ENCODE measurements at regions not wholly inside any gene's neighbourhood (a gene's known extent, or its start where the extent isn't known, plus 50 kb on each side); places are given as distances from the start of the nearest gene placed in this dataset.

- Histone ChIP-seq H3K27me3 (ENCODE audit: control insufficient read depth in 2 of 2, insufficient read depth in 2 of 2, low read length in 2 of 2) (no peaks in the 10 kb centered on the region), H3K36me3 (ENCODE audit: control insufficient read depth in 2 of 3, insufficient read depth in 3 of 3, low read length in 3 of 3) (no peaks in the 10 kb centered on the region), H3K9me3 (ENCODE audit: control insufficient read depth in 2 of 3, low read length in 3 of 3) (no peaks in the 10 kb centered on the region), H3K27ac (ENCODE audit: low read depth, low read length) (no peak overlapping the region), H3K4me1 (ENCODE audit: control insufficient read depth in 2 of 2, insufficient read depth in 2 of 2, low read length in 2 of 2) (no peaks in the 10 kb centered on the region), H3K4me3 (ENCODE audit: low read length) (no peak overlapping the region)
- peaks cover 0 to 13% (median 0%) of the 10 kb centered on the region in 7 donors for H3K4me1 Mint-ChIP-seq
- peaks cover 0 to 6% (median 0%) of the 10 kb centered on the region in 11 donors for H3K9me3 Mint-ChIP-seq
- ChIA-PET CTCF (no interaction called here), POLR2A (no interaction called here)
- intact Hi-C loops (cut with micrococcal nuclease) = no loop called here
- no peak for ATAC-seq
- H3K27me3 Mint-ChIP-seq = peaks cover 0 to 7% (median 0%) of the 10 kb centered on the region in 5 donors
- no peak overlapping the region for H3K4me3 Mint-ChIP-seq
- no peaks in the 10 kb centered on the region for H3K36me3 Mint-ChIP-seq
- no peak for DNase-seq
- H3K27ac Mint-ChIP-seq = no peak overlapping the region
Observed at GRCh38 chr17:65477600-65477999, 83.8 kb downstream of the AXIN2 start.

GRCh38 chr17:65474660-65475059 is 86.8 kb downstream of the AXIN2 start:
- no peaks in the 10 kb centered on the region for H3K36me3 ChIP-seq (ENCODE audit: control insufficient read depth in 2 of 3, insufficient read depth in 3 of 3, low read length in 3 of 3)
- no peak overlapping the region for H3K4me3 Mint-ChIP-seq
- H3K27ac Mint-ChIP-seq = no peak overlapping the region
- intact Hi-C loops (cut with micrococcal nuclease) = no loop called here
- no peak for DNase-seq
- H3K4me1 ChIP-seq (ENCODE audit: control insufficient read depth in 2 of 2, insufficient read depth in 2 of 2, low read length in 2 of 2) = no peaks in the 10 kb centered on the region
- H3K9me3 ChIP-seq (ENCODE audit: control insufficient read depth in 2 of 3, low read length in 3 of 3) = no peaks in the 10 kb centered on the region
- H3K27ac ChIP-seq (ENCODE audit: low read depth, low read length) = no peak overlapping the region
- H3K27me3 Mint-ChIP-seq = peaks cover 0 to 12% (median 0%) of the 10 kb centered on the region in 5 donors
- ChIA-PET POLR2A (no interaction called here), CTCF (no interaction called here)
- no peaks in the 10 kb centered on the region for H3K27me3 ChIP-seq (ENCODE audit: control insufficient read depth in 2 of 2, insufficient read depth in 2 of 2, low read length in 2 of 2)
- H3K36me3 Mint-ChIP-seq = no peaks in the 10 kb centered on the region
- H3K4me1 Mint-ChIP-seq = no peaks in the 10 kb centered on the region
- no peak overlapping the region for H3K4me3 ChIP-seq (ENCODE audit: low read length)
- H3K9me3 Mint-ChIP-seq = peaks cover 0 to 6% (median 0%) of the 10 kb centered on the region in 11 donors
- ATAC-seq = no peak

- no peaks in the 10 kb centered on the region for H3K9me3 ChIP-seq (ENCODE audit: control insufficient read depth in 2 of 3, low read length in 3 of 3)
- ChIA-PET CTCF (no interaction called here), POLR2A (no interaction called here)
- intact Hi-C loops (cut with micrococcal nuclease) = no loop called here
- H3K4me3 Mint-ChIP-seq = no peak overlapping the region
- H3K27ac ChIP-seq (ENCODE audit: low read depth, low read length) = no peak overlapping the region
- H3K9me3 Mint-ChIP-seq = peaks cover 0 to 6% (median 0%) of the 10 kb centered on the region in 11 donors
- H3K4me1 ChIP-seq (ENCODE audit: control insufficient read depth in 2 of 2, insufficient read depth in 2 of 2, low read length in 2 of 2) = no peaks in the 10 kb centered on the region
- DNase-seq (no peak), ATAC-seq (no peak)
- H3K36me3 Mint-ChIP-seq = no peaks in the 10 kb centered on the region
- no peak overlapping the region for H3K27ac Mint-ChIP-seq
- no peaks in the 10 kb centered on the region for H3K36me3 ChIP-seq (ENCODE audit: control insufficient read depth in 2 of 3, insufficient read depth in 3 of 3, low read length in 3 of 3)
- H3K27me3 ChIP-seq (ENCODE audit: control insufficient read depth in 2 of 2, insufficient read depth in 2 of 2, low read length in 2 of 2) = no peaks in the 10 kb centered on the region
- no peak overlapping the region for H3K4me3 ChIP-seq (ENCODE audit: low read length)
- peaks cover 0 to 12% (median 0%) of the 10 kb centered on the region in 5 donors for H3K27me3 Mint-ChIP-seq
- no peaks in the 10 kb centered on the region for H3K4me1 Mint-ChIP-seq
Observed at GRCh38 chr17:65473985-65474384, 87.5 kb downstream of the AXIN2 start.

GRCh38 chr17:65473363-65473762 is 88.1 kb downstream of the AXIN2 start:
- H3K27me3 Mint-ChIP-seq = peaks cover 0 to 13% (median 0%) of the 10 kb centered on the region in 5 donors
- Histone ChIP-seq H3K4me3 (ENCODE audit: low read length) (no peak overlapping the region), H3K36me3 (ENCODE audit: control insufficient read depth in 2 of 3, insufficient read depth in 3 of 3, low read length in 3 of 3) (no peaks in the 10 kb centered on the region), H3K4me1 (ENCODE audit: control insufficient read depth in 2 of 2, insufficient read depth in 2 of 2, low read length in 2 of 2) (no peaks in the 10 kb centered on the region), H3K27ac (ENCODE audit: low read depth, low read length) (no peak overlapping the region), H3K27me3 (ENCODE audit: control insufficient read depth in 2 of 2, insufficient read depth in 2 of 2, low read length in 2 of 2) (no peaks in the 10 kb centered on the region), H3K9me3 (ENCODE audit: control insufficient read depth in 2 of 3, low read length in 3 of 3) (no peaks in the 10 kb centered on the region)
- ChIA-PET POLR2A (no interaction called here), CTCF (no interaction called here)
- ATAC-seq = no peak
- no peak for DNase-seq
- H3K9me3 Mint-ChIP-seq = peaks cover 0 to 6% (median 0%) of the 10 kb centered on the region in 11 donors
- no peak overlapping the region for H3K4me3 Mint-ChIP-seq
- H3K27ac Mint-ChIP-seq = no peak overlapping the region
- no peaks in the 10 kb centered on the region for H3K4me1 Mint-ChIP-seq
- H3K36me3 Mint-ChIP-seq = no peaks in the 10 kb centered on the region
- intact Hi-C loops (cut with micrococcal nuclease) = no loop called here

GRCh38 chr17:65472666-65473309 is 88.7 kb downstream of the AXIN2 start:
- Mint-ChIP-seq H3K27ac (no peak overlapping the region), H3K4me3 (no peak overlapping the region), H3K27me3 (peaks cover 0 to 13% (median 0%) of the 10 kb centered on the region in 5 donors), H3K36me3 (no peaks in the 10 kb centered on the region), H3K9me3 (peaks cover 0 to 9% (median 0%) of the 10 kb centered on the region in 11 donors), H3K4me1 (no peaks in the 10 kb centered on the region)
- intact Hi-C loops (cut with micrococcal nuclease) = no loop called here
- CTCF ChIA-PET = no interaction called here
- Histone ChIP-seq H3K4me3 (ENCODE audit: low read length) (no peak overlapping the region), H3K9me3 (ENCODE audit: control insufficient read depth in 2 of 3, low read length in 3 of 3) (no peaks in the 10 kb centered on the region), H3K4me1 (ENCODE audit: control insufficient read depth in 2 of 2, insufficient read depth in 2 of 2, low read length in 2 of 2) (no peaks in the 10 kb centered on the region), H3K27ac (ENCODE audit: low read depth, low read length) (no peak overlapping the region), H3K36me3 (ENCODE audit: control insufficient read depth in 2 of 3, insufficient read depth in 3 of 3, low read length in 3 of 3) (no peaks in the 10 kb centered on the region), H3K27me3 (ENCODE audit: control insufficient read depth in 2 of 2, insufficient read depth in 2 of 2, low read length in 2 of 2) (no peaks in the 10 kb centered on the region)
- DNase-seq (no peak), ATAC-seq (no peak)
- POLR2A ChIA-PET = no interaction called here

- ChIA-PET CTCF (no interaction called here), POLR2A (no interaction called here)
- Mint-ChIP-seq H3K4me1 (no peaks in the 10 kb centered on the region), H3K27ac (no peak overlapping the region), H3K9me3 (peaks cover 0 to 6% (median 0%) of the 10 kb centered on the region in 11 donors), H3K36me3 (no peaks in the 10 kb centered on the region), H3K27me3 (peaks cover 0 to 11% (median 0%) of the 10 kb centered on the region in 5 donors), H3K4me3 (no peak overlapping the region)
- ATAC-seq = no peak
- intact Hi-C loops (cut with micrococcal nuclease) = no loop called here
- H3K36me3 ChIP-seq (ENCODE audit: control insufficient read depth in 2 of 3, insufficient read depth in 3 of 3, low read length in 3 of 3) = no peaks in the 10 kb centered on the region
- no peak overlapping the region for H3K4me3 ChIP-seq (ENCODE audit: low read length)
- no peaks in the 10 kb centered on the region for H3K27me3 ChIP-seq (ENCODE audit: control insufficient read depth in 2 of 2, insufficient read depth in 2 of 2, low read length in 2 of 2)
- no peak overlapping the region for H3K27ac ChIP-seq (ENCODE audit: low read depth, low read length)
- no peaks in the 10 kb centered on the region for H3K9me3 ChIP-seq (ENCODE audit: control insufficient read depth in 2 of 3, low read length in 3 of 3)
- H3K4me1 ChIP-seq (ENCODE audit: control insufficient read depth in 2 of 2, insufficient read depth in 2 of 2, low read length in 2 of 2) = no peaks in the 10 kb centered on the region
- no peak for DNase-seq
Observed at GRCh38 chr17:65470783-65471182, 90.7 kb downstream of the AXIN2 start.

GRCh38 chr17:65468321-65468720 is 93.1 kb downstream of the AXIN2 start:
- Histone ChIP-seq H3K4me3 (ENCODE audit: low read length) (no peak overlapping the region), H3K27me3 (ENCODE audit: control insufficient read depth in 2 of 2, insufficient read depth in 2 of 2, low read length in 2 of 2) (no peaks in the 10 kb centered on the region), H3K9me3 (ENCODE audit: control insufficient read depth in 2 of 3, low read length in 3 of 3) (no peaks in the 10 kb centered on the region), H3K4me1 (ENCODE audit: control insufficient read depth in 2 of 2, insufficient read depth in 2 of 2, low read length in 2 of 2) (no peaks in the 10 kb centered on the region), H3K36me3 (ENCODE audit: control insufficient read depth in 2 of 3, insufficient read depth in 3 of 3, low read length in 3 of 3) (no peaks in the 10 kb centered on the region), H3K27ac (ENCODE audit: low read depth, low read length) (no peak overlapping the region)
- ChIA-PET POLR2A (no interaction called here), CTCF (no interaction called here)
- Mint-ChIP-seq H3K27ac (no peak overlapping the region), H3K9me3 (peaks cover 0 to 4% (median 0%) of the 10 kb centered on the region in 11 donors), H3K4me1 (no peaks in the 10 kb centered on the region), H3K36me3 (no peaks in the 10 kb centered on the region), H3K4me3 (no peak overlapping the region), H3K27me3 (peaks cover 0 to 6% (median 0%) of the 10 kb centered on the region in 5 donors)
- DNase-seq (no peak), ATAC-seq (no peak)
- intact Hi-C loops (cut with micrococcal nuclease) = no loop called here

Data from naive thymus-derived CD4-positive, alpha-beta T cell (primary cell).